Loucy (cell line): ENCODE measurements at regions not wholly inside any gene's neighbourhood (a gene's known extent, or its start where the extent isn't known, plus 50 kb on each side); places are given as distances from the start of the nearest gene placed in this dataset.
A peak's percentile ranks its signal among the peaks of the same experiment; 100 is the strongest.

Experiments
- H2AFZ ChIP-seq: fragments of 200-600 bp; sonication (generic); 2 replicates; pipeline ENCODE4 v1.6.0; 2016; ENCODE audit warnings: antibody characterized with exemption, mild to moderate bottlenecking, low read length, moderate library complexity
- H3F3A ChIP-seq: fragments of 200-600 bp; 2 replicates; pipeline ENCODE4 v1.6.0; 2016; ENCODE audit warnings: antibody characterized with exemption, low read depth, mild to moderate bottlenecking
- H3K27me3 ChIP-seq: fragments of 200-600 bp; sonication (generic); 2 replicates; pipeline ENCODE4 v1.6.1; 2014; ENCODE audit warnings: low read length, mild to moderate bottlenecking; ENCODE audit not compliant: insufficient read depth, poor library complexity, severe bottlenecking
- H3K36me3 ChIP-seq: fragments of 200-600 bp; sonication (generic); 2 replicates; pipeline ENCODE4 v1.6.1; 2016; ENCODE audit warnings: low read length; ENCODE audit not compliant: insufficient read depth
- H3K4me1 ChIP-seq: fragments of 200-600 bp; sonication (generic); 2 replicates; pipeline ENCODE4 v1.5.1; 2014; ENCODE audit warnings: low read length, mild to moderate bottlenecking; ENCODE audit not compliant: insufficient read depth, poor library complexity, severe bottlenecking
- H3K4me2 ChIP-seq: fragments of 200-600 bp; sonication (generic); 2 replicates; pipeline ENCODE4 v1.6.0; 2014; ENCODE audit warnings: antibody characterized with exemption, low read length, low read depth, mild to moderate bottlenecking; ENCODE audit not compliant: poor library complexity, severe bottlenecking
- H3K4me3 ChIP-seq: fragments of 200-600 bp; sonication (generic); 2 replicates; pipeline ENCODE4 v1.5.1; 2014; ENCODE audit warnings: low read length, mild to moderate bottlenecking, mixed read lengths; ENCODE audit not compliant: poor library complexity, severe bottlenecking
- H3K79me2 ChIP-seq: fragments of 200-600 bp; sonication (generic); 2 replicates; pipeline ENCODE4 v1.6.1; 2014; ENCODE audit warnings: low read length; ENCODE audit not compliant: insufficient read depth
- H3K9ac ChIP-seq: fragments of 200-600 bp; sonication (generic); 2 replicates; pipeline ENCODE4 v1.6.0; 2014; ENCODE audit warnings: mild to moderate bottlenecking, low read depth, low read length, moderate library complexity; ENCODE audit not compliant: poor library complexity, severe bottlenecking
- H3K9me2 ChIP-seq: fragments of 200-600 bp; sonication (generic); replicated peaks from 2 replicates; pipeline ENCODE4 v1.6.1; 2016; ENCODE audit warnings: low read depth, low read length, mixed read lengths
- H3K9me3 ChIP-seq: fragments of 200-600 bp; sonication (generic); 2 replicates; pipeline ENCODE4 v1.6.1; 2014; ENCODE audit warnings: mild to moderate bottlenecking, antibody characterized with exemption, low read length, low read depth; ENCODE audit not compliant: insufficient read depth
- H4K20me1 ChIP-seq: fragments of 200-600 bp; sonication (generic); 2 replicates; pipeline ENCODE4 v1.6.0; 2014; ENCODE audit warnings: antibody characterized with exemption, low read length, mild to moderate bottlenecking; ENCODE audit not compliant: insufficient read depth, poor library complexity, severe bottlenecking
- EZH2phosphoT487 ChIP-seq: fragments of 200-600 bp; IDR thresholded peaks from 2 replicates; pipeline ENCODE4 v1.6.1; 2018; ENCODE audit warnings: antibody characterized with exemption, mild to moderate bottlenecking, moderate library complexity, borderline replicate concordance
- TF ChIP-seq, protein P1 (sequence below): fragments of 200-600 bp; sonication (generic); conservative IDR thresholded peaks from 2 replicates; pipeline ENCODE4 v1.5.1; 2014; ENCODE audit warnings: mild to moderate bottlenecking, antibody characterized with exemption, low read length

DNA sequence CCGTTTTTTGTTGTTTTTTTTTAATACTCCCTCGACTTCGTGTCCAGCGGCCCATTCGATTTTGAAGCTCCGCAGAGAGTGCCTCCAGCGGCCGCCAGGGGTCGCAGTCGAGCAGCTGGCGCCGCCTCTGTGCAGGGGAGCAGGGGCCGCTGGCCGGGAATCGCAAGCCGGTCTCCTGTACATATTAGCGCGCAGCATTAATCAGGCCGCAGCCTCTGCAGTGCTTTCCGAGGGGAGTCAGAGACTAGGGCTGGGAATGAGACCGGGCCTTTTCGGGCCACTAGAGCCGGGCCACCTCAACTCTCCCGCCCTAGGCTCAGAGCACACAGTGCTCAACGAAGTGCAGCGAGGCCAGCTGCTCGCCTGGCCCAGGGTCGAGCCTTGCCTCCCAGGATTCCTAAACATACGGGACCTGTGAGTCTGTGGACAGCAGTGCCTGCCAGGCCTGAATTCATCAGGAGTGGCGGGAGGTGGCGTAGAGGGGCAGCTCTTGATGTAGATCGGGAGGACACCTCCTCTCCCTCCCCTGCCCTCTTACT is 81.8 kb downstream of the EMP1 start:
- Histone ChIP-seq H3K9me2 (no peaks in the 10 kb centered on the region), H3K4me2 (no peak overlapping the region), H3F3A (no peaks in the 10 kb centered on the region), H3K9me3 (no peaks in the 10 kb centered on the region), H3K79me2 (no peaks in the 10 kb centered on the region), H3K4me1 (no peaks in the 10 kb centered on the region), H3K36me3 (no peaks in the 10 kb centered on the region), H3K9ac (no peak overlapping the region), H3K27me3 (no peaks in the 10 kb centered on the region), H4K20me1 (no peaks in the 10 kb centered on the region), H2AFZ (no peak overlapping the region), H3K4me3 (no peak overlapping the region)
- TF ChIP-seq, protein P1, sequence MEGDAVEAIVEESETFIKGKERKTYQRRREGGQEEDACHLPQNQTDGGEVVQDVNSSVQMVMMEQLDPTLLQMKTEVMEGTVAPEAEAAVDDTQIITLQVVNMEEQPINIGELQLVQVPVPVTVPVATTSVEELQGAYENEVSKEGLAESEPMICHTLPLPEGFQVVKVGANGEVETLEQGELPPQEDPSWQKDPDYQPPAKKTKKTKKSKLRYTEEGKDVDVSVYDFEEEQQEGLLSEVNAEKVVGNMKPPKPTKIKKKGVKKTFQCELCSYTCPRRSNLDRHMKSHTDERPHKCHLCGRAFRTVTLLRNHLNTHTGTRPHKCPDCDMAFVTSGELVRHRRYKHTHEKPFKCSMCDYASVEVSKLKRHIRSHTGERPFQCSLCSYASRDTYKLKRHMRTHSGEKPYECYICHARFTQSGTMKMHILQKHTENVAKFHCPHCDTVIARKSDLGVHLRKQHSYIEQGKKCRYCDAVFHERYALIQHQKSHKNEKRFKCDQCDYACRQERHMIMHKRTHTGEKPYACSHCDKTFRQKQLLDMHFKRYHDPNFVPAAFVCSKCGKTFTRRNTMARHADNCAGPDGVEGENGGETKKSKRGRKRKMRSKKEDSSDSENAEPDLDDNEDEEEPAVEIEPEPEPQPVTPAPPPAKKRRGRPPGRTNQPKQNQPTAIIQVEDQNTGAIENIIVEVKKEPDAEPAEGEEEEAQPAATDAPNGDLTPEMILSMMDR = peak; percentile 94
- TF ChIP-seq EZH2phosphoT487 = no peak

DNA sequence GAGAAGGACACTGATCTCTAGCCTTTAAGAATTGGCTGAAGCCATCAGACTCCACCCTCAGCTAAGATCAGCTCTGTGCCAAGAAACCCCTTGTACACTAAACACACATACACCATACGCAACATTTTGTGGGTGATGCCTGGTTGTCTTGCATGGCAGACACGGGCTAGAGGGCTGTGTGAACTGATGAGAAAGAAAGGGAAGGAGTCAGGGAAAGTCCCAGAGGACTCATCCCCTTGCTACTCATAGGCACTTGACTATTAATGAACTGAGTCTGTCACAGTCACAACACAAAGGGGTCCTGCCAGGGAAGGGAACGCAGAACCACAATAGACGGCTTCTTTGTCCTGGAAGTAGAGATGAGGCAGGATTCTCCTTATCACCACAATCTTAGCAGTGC is 80.8 kb downstream of the EMP1 start:
- no peaks in the 10 kb centered on the region for H3K9me2 ChIP-seq
- no peak overlapping the region for H3K9ac ChIP-seq
- no peaks in the 10 kb centered on the region for H4K20me1 ChIP-seq
- no peak overlapping the region for H3K4me3 ChIP-seq
- H3K27me3 ChIP-seq = no peaks in the 10 kb centered on the region
- no peaks in the 10 kb centered on the region for H3K36me3 ChIP-seq
- no peak overlapping the region for H3K4me2 ChIP-seq
- no peak for TF ChIP-seq EZH2phosphoT487
- TF ChIP-seq, protein P1 = no peak
- no peak overlapping the region for H2AFZ ChIP-seq
- H3K9me3 ChIP-seq = no peaks in the 10 kb centered on the region
- H3K4me1 ChIP-seq = no peaks in the 10 kb centered on the region
- H3F3A ChIP-seq = no peaks in the 10 kb centered on the region
- no peaks in the 10 kb centered on the region for H3K79me2 ChIP-seq

DNA sequence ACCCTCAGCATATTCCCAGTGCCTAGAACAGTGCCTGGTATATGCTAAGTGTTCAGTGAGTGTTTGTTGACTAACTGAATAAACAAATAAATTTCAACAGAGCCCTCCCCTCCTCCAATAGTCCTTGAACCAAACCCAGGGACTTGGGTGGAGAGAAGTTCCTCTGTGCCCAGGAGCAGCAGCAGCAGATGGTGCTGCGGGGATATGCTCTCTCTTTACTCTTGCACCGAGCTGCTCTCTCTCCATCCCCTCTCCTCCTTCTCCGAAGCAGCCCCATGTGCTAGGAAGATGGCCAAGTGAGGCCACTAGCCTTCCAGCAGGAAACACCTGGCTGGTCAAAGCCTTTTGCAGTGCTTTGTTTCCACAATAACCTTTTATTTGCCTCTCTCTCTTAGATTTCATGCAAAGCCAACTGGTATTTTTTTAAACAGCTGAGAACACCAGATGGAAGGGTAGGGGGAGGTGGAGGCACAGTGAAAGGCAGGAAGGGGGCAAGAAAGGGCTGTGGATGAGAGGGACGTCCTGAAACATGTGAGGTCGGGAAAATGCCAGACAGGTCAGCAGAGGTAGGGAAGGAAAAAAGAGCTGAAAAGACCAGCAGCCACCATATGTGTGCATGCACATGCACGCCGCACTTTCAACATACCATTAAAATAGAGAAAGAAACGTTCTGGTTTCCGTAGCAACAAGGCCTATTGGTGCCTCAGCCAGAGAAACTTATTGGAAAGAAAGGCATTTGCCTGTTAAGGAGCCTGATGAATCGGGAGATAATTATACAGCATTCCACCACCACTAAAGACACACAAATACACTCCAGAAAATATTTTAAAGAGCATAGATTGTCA is 78.9 kb downstream of the EMP1 start:
- H3K4me1 ChIP-seq = no peaks in the 10 kb centered on the region
- H3K4me2 ChIP-seq = no peak overlapping the region
- no peaks in the 10 kb centered on the region for H3K27me3 ChIP-seq
- H3F3A ChIP-seq = no peaks in the 10 kb centered on the region
- no peak overlapping the region for H2AFZ ChIP-seq
- no peaks in the 10 kb centered on the region for H3K9me2 ChIP-seq
- H3K4me3 ChIP-seq = no peak overlapping the region
- H3K9ac ChIP-seq = no peak overlapping the region
- no peaks in the 10 kb centered on the region for H3K36me3 ChIP-seq
- H3K79me2 ChIP-seq = no peaks in the 10 kb centered on the region
- no peaks in the 10 kb centered on the region for H3K9me3 ChIP-seq
- no peaks in the 10 kb centered on the region for H4K20me1 ChIP-seq
- TF ChIP-seq, protein P1 = no peak
- no peak for TF ChIP-seq EZH2phosphoT487
